Erythroblast (primary cell): ENCODE measurements at regions not wholly inside any gene's neighbourhood (a gene's known extent, or its start where the extent isn't known, plus 50 kb on each side); places are given as distances from the start of the nearest gene placed in this dataset.

Experiments used
- GATA1 ChIP-seq: IDR thresholded peaks from 2 replicates; pipeline ENCODE4 v1.6.1; 2011; ENCODE audit warnings: low read depth, mild to moderate bottlenecking, control low read depth, low read length, moderate library complexity
- POLR2A ChIP-seq: IDR thresholded peaks from 2 replicates; pipeline ENCODE4 v1.6.1; 2011; ENCODE audit warnings: mild to moderate bottlenecking, low read length

- TF ChIP-seq POLR2A (no peak), GATA1 (no peak)
Measured at GRCh38 chr15:31485911-31486461, 159.4 kb downstream of the KLF13 start.
